ENCODE measurements at regions not wholly inside any gene's neighbourhood (a gene's known extent, or its start where the extent isn't known, plus 50 kb on each side); places are given as distances from the start of the nearest gene placed in this dataset.

GRCh38 chr1:229095325-229095724 lies 175.6 kb upstream of the RAB4A start:
- peak overlapping the region in 2 of 3 donors; percentile 93 to 98 for H3K27ac ChIP-seq
- no peak for DNase-seq
- intact Hi-C loops (cut with DNase I) = no loop called here
- no peak overlapping the region for H3K4me3 ChIP-seq (replicated peaks in 1 of 3)
- no peaks in the 10 kb centered on the region for H3K36me3 ChIP-seq
- H3K27me3 ChIP-seq = no peaks in the 10 kb centered on the region
- no peak for TF ChIP-seq POLR2A (IDR thresholded peaks at IDR 0.05)
- no peak for TF ChIP-seq CTCF (IDR thresholded peaks at IDR 0.05)
- H3K9me3 ChIP-seq = no peaks in the 10 kb centered on the region
- peaks cover 45 to 63% of the 10 kb centered on the region in 2 donors for H3K4me1 ChIP-seq

DNA sequence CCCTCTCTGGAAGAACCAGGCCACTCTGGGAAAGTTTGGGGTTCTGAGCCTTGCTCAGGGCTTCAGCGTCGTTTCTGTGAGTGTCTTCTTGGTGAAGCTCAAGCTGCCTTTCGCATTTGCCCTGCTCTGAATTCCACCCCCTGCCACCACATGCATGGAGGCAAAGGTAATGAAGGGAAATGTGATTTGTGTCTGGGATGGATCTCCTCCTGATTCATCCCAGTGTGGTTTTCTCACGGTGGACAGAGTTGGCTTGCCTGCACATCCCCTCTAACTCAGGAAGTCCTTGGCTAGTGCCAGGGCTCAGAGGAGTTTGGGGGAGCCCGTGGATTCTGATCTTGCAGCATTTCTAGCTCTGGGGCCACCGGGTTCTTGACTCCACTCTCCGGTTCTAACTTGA lies 173.6 kb upstream of the RAB4A start:
- H3K4me3 ChIP-seq (replicated peaks in 1 of 3) = no peak overlapping the region
- TF ChIP-seq POLR2A (IDR thresholded peaks at IDR 0.05) (no peak), CTCF (IDR thresholded peaks at IDR 0.05) (no peak)
- no peak for DNase-seq
- intact Hi-C loops (cut with DNase I) = no loop called here
- H3K27ac ChIP-seq = no peak overlapping the region
- H3K9me3 ChIP-seq = no peaks in the 10 kb centered on the region
- no peaks in the 10 kb centered on the region for H3K27me3 ChIP-seq
- no peaks in the 10 kb centered on the region for H3K36me3 ChIP-seq
- peaks cover 42 to 43% of the 10 kb centered on the region in 2 donors for H3K4me1 ChIP-seq
- WGBS, 2 donors = 85 to 96% methylated on average over 7 of the region's 7 CpGs

- intact Hi-C loops (cut with DNase I) = no loop called here
- no peak overlapping the region for H3K4me3 ChIP-seq (replicated peaks in 1 of 3)
Observed at GRCh38 chr1:229098361-229098760, 172.6 kb upstream of the RAB4A start.

GRCh38 chr1:229098903-229099578 lies 171.9 kb upstream of the RAB4A start:
- 77 to 80% methylated on average over 8 of the region's 8 CpGs for WGBS, 2 donors
- intact Hi-C loops (cut with DNase I) = no loop called here

More at GRCh38 chr1:229098361-229098760, 172.6 kb upstream of the RAB4A start:
- Histone ChIP-seq H3K27ac (no peak overlapping the region), H3K36me3 (no peaks in the 10 kb centered on the region), H3K4me1 (peaks cover 38 to 42% of the 10 kb centered on the region in 2 donors), H3K9me3 (no peaks in the 10 kb centered on the region), H3K27me3 (no peaks in the 10 kb centered on the region)
- TF ChIP-seq CTCF (IDR thresholded peaks at IDR 0.05) = no peak
- no peak for DNase-seq

More at GRCh38 chr1:229098903-229099578, 171.9 kb upstream of the RAB4A start:
- Histone ChIP-seq H3K4me1 (peaks cover 34 to 37% of the 10 kb centered on the region in 2 donors), H3K27me3 (no peaks in the 10 kb centered on the region), H3K27ac (no peak overlapping the region), H3K36me3 (no peaks in the 10 kb centered on the region), H3K9me3 (no peaks in the 10 kb centered on the region), H3K4me3 (replicated peaks in 1 of 3) (no peak overlapping the region)
- no peak for DNase-seq
- TF ChIP-seq POLR2A (IDR thresholded peaks at IDR 0.05) (no peak), CTCF (IDR thresholded peaks at IDR 0.05) (no peak)
